HG03442 (cell line): ENCODE measurements at regions not wholly inside any gene's neighbourhood (a gene's known extent, or its start where the extent isn't known, plus 50 kb on each side); places are given as distances from the start of the nearest gene placed in this dataset.

Experiments used
- ATAC-seq: cut with Tn5 transposase; IDR thresholded peaks from one replicate; pipeline ENCODE4 v1.9.1; 2021; ENCODE audit warnings: mild to moderate bottlenecking, moderate library complexity; ENCODE audit not compliant: unreplicated experiment

DNA sequence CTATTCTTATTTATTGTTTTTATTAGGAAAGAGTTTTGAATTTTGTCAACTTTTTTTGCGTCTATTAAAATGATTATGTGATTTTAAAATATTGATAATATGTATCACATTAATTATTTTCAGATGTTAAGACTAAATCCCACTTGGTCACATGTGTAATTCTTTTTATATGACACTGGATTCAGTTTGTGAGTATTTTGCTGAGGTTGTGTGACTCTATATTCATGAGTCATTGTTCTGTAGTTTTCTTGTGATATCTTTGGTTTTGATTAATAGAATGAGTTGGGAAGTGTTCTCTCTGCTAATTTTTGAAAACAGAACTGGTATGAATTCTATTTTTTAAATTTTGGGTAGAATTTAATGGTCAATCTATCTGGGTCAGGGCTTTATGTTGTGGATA is 317.9 kb downstream of the ETS1 start:
- ATAC-seq: no peak

DNA sequence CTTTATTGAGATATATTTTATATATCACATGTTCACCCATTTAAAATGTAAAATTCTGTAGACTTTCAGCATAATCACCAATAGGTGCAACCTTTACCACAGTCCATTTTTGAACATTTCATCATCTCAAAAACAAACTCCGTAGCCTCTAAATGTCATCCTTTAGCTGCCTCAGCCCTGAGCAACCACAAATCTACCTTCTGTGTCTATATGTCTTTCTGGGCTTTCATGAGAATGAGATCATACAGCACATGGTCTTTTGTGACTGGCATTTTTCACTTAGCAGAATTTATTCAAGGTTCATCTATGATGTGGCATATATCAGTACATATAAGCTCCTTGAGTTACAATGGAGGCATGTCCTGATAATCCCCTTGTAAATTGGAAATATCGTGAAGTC is 320.5 kb downstream of the ETS1 start:
- ATAC-seq: no peak

DNA sequence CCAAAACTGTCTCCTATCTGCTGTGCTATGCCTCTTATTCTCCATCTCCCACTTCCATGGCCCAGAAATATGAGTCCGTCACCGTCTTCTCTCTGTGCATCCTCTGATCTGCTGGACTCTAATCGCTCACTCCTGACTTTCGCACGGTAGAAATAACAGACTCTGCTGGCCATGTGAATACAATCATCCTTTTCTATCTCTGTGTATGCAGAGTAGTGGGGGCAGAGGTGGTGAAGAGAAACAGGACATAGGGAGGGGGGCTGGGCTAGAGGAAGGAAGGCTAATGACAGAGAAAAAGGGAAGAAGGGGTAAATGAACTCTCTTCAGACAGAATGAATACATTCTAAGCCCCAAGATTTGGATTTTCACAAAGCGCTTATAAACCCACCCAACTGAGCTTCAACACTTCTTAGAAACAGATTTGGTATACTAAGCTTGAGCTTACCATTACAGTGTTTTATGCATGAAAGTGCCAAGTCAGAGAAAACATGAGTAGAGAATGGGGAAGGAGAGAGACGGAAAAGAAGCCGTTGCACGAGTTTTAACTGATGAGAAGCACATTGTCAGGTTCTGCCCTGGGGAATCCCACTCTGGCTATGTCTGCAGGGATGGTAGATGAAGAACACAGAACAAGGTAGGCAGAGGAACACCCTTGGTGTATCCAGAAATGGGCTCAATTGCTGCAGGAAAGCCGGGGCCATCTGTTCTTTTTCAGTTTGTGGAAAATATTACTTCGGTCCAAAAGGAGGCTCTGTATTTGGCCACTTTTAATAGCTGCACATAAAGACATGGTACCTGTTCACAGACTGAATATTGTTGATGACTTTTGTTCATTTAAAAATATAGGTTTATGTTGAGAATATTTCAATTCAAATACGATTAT is 324.7 kb downstream of the ETS1 start:
- ATAC-seq: no peak

DNA sequence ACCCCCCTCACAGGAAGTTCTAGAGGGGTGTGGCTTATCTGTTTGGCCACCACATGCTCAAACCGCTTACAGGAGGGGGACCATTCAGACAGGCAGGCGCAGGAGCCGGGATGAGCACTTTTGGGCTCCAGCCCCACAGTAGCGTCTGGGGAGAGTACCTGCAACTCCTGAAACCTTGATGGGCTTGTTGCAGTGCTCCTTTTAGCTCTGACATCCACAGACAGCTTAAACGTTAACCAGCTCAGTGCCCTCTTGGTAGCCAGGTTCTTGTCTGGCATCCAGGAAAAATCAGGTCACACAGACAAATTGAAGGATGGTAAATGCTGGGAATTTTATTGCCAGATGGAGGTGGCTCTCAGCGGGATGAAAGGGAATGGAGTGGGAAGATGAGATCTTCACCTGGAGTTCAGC is 326.3 kb downstream of the ETS1 start:
- no peak for ATAC-seq

DNA sequence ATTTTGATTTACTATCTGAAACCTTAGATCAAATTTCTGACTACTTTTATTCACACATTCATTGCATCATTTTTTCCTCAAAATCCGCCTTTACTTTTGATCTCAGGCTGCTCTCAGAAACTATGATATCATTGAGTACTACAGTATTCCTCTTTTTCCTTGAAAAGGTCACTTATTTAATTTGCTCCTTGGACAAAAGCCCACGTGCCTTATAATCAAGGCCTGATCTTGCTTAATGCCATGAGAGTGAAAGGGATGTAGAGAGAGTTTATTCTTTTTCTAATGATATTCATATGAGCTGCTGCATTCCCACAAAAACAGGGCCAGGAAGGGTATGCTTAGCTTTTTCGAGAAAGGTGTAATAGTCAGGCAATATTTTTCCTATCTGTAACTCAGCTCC is 327.0 kb downstream of the ETS1 start:
- ATAC-seq: no peak

DNA sequence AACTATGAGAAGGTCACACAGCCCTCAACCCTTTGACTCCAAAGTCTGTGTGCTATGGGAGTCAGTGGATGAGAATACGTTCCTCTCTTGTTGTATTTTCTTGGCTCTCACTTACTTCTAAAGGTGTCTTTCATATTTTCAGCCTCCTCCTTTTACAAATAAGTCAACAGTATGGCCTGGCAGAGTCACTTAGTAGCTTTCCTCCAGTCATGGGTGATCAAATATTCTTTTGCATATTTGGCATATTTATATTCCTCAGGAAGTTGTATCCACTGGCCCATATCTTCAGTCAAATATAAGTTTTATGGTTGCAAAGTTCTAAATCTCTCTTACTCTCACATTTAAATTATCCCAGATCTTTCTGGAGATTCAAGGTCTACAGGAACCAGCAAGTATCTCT is 327.5 kb downstream of the ETS1 start:
- ATAC-seq: no peak

DNA sequence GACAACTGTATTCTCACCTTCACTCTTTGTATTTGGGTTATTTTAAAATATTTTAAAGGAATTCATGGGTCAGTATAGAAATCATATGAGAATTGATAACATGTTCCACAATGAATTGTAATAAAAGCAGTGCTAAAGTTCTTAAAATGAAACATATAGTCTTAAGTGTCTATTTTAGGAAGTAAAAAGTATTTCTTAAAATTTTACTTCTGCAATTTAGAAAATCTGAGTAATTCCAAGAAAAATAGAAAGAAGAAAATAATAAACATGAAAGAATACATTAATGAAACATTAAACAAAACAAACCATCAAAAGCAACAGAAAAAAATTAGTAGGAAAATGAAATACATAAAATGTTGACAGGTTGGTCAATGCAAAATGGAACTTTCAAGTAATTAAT is 332.4 kb downstream of the ETS1 start:
- no peak for ATAC-seq

DNA sequence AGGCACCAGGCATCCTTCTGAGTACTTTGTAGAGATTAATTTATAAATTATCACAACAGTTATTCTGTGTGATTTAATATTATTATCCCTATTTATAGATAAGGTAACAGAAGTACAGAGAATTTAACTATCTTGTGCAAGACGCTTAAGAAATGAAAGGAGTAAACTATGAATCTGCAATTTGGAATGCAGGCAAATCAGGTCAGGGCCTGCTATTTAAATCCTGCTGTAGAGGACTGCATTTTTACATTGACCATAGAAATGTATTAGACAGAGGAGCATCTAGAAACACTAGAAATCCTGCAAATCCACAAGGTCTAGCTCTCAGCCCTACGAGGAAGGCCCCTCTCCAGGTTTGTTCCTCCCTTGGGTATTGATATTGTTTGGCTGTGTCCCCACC is 336.2 kb downstream of the ETS1 start:
- no peak for ATAC-seq

DNA sequence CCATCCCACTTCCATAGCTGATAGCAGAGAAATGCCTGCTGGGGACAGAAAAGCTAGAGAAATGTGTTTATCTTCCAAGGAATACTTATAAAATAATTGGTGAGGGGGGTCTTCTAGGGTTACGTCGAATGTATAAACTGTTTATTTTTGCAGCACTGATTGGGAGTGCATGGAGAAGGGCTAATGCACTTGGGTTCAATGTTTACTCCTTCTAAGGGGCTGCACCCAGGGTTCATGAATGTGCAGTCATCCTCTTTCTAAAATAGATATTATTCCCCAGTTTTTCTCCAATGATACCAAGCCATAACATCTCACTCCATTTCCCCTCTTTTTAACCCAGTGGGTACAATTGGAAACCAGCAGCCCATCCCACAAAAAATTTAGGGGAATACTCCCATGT is 336.9 kb downstream of the ETS1 start:
- ATAC-seq: no peak

DNA sequence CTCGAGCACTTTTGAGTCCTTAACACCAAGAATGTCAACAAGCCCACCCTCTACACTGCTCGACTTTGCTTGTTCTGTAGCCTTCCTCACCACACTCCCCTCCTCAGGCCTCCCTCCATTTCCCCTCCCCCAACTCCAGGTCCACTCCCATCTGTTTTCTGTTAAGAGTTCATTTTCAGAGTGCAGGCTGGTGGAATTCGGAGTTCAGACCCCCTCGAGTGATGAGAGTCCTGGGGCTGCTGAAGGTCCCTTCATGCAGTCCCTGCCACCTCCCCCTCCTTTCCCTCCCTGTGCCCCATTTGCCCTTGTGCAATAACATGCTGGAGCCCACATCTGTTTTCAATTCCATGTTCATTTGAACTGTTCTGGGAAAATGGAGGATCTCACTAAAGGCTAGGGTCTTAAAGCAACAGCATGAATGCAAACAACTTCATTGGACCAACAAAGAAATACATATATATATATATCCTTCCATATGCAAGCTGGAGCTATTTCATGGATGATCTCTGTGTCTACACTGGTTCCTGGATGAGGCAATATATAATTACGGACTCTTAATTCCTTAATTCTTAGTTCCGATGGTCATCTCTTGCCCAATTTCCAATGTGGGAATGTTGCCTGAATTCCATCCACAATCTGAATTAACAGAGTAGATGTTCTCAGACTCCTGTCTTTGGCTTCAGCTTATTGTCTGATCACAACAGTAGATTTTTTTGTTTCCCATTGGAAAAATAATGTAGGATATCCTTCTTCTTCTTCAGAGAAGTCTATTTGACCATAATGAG is 340.4 kb downstream of the ETS1 start:
- ATAC-seq: no peak

DNA sequence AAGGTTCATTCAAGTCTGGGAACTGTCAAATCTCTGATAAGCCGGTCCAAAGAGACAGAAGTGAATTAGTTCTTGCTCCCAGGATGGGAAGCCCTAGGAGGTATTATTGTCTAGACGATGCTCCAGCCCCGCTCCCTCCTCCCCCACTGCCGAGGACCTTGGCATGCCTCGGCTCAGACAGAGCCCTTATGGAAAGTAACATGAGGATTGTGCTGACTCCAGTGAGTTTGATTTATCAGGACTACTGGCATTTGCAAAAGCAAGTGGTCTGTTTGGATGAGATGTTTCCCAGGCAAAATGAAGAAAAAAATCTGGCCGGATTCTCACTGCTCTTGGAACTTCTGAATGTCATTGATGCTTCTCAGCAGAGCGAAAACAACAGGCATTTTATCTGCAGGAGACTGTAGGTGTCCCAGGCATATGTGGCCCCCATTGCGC is 341.0 kb downstream of the ETS1 start:
- ATAC-seq: no peak

DNA sequence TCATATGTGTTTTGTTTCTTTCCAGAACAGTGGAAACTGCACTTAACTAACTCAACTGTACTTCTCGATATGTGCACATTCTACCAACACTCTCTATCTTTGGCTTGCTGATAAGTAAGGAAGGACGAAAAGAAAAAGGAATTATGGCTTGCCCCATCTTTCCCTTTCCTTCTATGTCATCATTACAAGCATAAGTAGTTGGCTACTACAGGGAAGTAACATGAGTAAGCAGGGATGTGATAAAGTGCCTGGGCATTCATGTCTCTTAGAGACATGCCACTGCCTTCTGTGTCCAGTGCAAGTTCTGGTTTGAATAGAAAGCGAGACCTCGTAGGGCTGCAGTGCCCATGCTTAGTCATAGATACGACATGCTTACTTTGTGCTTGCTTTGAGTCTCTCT is 342.5 kb downstream of the ETS1 start:
- no peak for ATAC-seq

DNA sequence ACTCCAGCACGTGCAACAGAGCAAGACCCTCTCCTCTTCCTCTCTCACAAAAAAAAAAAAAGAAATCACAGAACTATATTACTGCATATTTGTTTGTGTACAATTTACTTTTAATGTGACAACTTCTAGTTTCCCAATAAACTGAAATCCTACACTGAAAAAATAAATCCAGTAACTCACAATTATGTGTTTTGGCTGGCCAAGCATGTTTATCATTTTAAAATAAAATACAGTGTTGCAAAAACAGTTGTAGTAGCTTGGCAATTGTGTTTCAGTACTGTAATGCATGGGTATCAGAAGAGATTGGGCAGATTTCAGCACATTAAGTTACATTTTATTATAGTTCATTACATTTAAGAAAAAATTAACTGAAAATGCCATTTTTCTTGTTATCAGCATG is 344.9 kb downstream of the ETS1 start:
- no peak for ATAC-seq

DNA sequence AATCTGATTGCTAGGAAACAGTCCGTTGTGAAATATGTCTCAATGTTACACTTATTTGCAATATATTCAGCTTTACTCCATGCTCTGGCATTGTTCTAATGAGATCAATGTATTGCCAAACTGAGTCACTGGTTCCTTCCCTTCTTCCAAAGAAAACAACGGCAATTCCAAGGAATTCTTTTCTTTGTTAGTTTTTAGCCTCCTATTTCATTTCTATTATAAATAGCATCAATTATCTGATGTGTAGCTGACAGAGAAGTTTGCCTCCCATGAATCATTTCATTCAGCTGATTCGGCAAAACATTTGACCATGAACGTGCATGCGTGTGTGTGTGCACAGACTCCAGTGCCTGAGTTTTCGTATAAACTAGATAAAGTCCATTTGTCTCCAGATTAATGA is 346.8 kb downstream of the ETS1 start:
- no peak for ATAC-seq

DNA sequence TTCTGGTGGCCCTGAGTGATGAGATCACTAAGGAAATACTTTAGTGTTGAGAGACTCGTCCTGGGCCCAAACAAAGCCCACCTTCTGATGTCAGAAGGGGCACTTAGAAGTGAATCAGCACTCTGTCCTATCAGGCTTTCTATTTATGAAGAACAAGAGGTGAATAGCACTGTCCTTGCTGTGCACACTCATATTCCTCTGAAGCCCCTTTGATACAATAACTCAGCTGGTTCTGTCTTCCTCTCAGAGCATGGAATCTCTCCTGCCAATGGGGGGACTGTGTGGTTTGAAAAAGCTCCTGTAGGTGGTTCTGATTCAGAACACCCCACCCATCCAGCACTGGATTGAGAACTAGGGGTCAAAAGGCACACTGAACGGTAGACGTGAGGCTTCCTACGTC is 348.1 kb downstream of the ETS1 start:
- no peak for ATAC-seq

DNA sequence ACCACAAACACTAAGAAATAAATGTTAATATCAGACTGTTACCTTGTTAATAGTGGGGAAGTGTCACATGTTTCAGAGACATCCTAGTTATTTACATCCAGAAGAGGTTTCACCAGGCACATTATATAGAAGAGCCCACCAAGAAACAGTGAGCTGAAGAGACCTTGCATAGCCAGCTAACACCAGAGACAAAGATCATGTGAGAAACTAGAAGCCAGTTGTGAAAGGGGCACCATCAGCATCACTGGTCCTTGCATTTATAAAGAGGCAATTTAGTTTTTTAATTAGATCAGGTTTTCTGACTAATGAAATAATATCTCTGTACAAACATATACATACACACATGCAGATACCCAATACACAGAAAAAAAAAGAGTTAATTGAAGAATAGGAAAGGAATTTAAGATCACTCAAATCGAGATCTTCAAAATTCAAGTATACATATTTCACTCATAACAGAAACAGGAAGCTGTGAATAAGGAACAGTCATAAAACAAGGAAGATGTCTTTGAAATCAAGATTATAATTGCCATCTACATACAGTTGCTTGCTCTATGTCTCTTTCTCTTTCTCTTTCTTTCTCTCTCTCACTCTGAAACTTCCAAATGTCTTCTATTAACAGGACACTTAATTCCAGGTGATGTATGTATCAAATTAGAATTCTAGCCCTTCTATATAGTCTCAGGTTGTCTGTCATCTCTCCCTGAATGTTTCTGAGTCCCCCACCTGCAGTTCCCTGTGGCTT is 348.7 kb downstream of the ETS1 start:
- peak; percentile 88 for ATAC-seq

DNA sequence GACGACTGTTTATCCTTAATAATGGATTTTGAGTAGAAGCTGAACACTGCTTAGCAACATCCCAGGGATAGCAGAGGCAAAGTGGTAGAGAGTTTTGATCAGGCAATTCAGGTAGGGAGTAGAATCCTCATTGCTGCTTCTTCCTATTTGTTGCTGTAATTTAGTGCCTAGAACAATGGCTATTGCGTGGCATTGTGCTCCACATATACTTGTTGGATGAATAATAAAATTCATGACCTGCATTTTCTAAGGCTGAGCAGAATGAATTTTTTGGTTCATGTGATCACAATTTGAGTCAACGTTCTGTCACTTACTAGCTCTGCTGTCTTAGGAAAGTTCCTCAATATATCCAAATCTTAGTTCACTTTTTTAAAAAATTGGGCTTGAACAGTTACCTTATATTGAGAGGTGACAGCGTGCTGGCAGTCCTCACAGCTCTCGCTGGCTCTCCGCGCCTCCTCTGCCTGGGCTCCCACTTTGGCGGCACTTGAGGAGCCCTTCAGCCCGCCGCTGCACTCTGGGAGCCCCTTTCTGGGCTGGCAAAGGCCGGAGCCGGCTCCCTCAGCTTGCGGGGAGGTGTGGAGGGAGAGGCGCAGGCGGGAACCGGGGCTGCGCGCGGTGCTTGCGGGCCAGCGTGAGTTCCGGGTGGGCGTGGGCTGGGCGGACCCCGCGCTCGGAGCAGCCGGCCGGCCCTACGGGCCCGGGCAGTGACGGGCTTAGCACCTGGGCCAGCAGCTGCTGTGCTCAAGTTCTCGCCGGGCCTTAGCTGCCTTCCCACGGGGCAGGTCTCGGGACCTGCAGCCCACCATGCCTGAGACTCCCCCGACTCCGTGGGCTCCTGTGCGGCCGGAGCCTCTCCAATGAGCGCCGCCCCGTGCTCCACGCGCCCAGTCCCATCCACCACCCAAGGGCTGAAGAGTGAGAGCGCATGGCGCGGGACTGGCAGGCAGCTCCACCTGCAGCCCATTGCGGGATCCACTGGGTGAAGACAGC is 350.6 kb downstream of the ETS1 start:
- no peak for ATAC-seq

DNA sequence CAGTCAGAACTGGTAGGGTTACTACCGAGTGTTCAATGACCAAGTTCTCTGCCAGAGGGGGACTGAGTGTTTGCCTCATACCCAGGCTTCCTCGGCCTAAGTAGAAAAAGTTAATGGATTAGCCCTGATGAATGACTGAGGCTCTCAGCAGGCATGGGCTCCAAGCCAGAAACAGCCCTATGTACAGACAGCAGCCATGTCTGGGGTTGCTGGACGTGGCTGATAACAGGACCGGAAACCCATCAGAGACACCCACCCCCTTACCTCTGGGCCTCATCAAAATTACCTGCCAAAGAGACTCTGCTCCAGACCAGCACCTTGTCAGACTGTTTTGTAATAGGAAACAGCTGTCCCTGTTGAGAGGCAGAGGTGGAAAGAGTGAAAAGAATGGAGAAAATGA is 351.4 kb downstream of the ETS1 start:
- no peak for ATAC-seq

DNA sequence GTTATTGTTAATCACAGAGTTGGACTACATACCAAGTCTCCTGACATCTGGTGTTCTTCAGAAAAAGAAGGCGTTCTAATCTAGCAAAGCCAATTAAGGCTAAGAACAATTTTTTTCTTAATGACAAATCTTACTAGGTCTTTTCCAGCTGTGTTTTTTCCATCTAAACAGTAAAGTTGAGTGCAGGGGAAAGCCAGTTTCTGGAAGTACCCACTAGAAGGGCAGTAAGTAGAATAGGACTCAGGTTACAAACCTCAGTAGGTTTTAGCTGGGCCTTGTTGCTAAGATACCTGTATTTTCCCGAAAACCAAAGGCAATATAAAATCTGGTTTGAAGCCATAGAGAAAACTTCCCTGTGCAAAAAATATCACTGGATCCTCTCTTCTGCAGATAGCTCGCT is 351.9 kb downstream of the ETS1 start:
- no peak for ATAC-seq

DNA sequence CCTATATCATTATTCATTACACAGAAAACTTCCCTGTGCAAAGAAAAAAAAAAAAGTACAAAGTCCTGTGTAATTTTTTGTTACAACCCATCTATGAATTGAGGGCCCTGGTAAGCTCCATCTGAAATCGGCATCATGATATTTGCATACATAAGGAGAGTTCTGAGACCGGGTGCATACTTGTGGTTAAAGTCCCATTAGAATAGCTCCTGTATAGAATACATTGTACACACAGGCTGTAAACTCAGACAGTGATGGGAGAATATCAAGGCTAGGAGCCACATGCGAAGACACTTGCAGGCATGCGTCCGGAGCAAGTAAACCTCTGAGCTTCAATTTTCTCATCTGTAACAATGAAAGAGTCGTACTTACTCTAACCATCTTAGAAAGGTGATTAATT is 353.2 kb downstream of the ETS1 start:
- no peak for ATAC-seq
